ENCODE measurements at regions not wholly inside any gene's neighbourhood (a gene's known extent, or its start where the extent isn't known, plus 50 kb on each side); places are given as distances from the start of the nearest gene placed in this dataset.

- Histone ChIP-seq H3K27me3 (no peaks in the 10 kb centered on the region), H3K36me3 (peaks cover 82% of the 10 kb centered on the region), H3K4me3 (ENCODE audit: low read depth, low read length) (no peak overlapping the region), H3K4me1 (peaks cover 7% of the 10 kb centered on the region), H3K9me3 (no peaks in the 10 kb centered on the region)
- no peak for TF ChIP-seq CTCF (IDR thresholded peaks at IDR 0.05; ENCODE audit: low read depth, low read length)
- DNase-seq, result no peak
Observed at GRCh38 chr14:101066826-101067510, 163.4 kb upstream of the RTL1 start.

DNA sequence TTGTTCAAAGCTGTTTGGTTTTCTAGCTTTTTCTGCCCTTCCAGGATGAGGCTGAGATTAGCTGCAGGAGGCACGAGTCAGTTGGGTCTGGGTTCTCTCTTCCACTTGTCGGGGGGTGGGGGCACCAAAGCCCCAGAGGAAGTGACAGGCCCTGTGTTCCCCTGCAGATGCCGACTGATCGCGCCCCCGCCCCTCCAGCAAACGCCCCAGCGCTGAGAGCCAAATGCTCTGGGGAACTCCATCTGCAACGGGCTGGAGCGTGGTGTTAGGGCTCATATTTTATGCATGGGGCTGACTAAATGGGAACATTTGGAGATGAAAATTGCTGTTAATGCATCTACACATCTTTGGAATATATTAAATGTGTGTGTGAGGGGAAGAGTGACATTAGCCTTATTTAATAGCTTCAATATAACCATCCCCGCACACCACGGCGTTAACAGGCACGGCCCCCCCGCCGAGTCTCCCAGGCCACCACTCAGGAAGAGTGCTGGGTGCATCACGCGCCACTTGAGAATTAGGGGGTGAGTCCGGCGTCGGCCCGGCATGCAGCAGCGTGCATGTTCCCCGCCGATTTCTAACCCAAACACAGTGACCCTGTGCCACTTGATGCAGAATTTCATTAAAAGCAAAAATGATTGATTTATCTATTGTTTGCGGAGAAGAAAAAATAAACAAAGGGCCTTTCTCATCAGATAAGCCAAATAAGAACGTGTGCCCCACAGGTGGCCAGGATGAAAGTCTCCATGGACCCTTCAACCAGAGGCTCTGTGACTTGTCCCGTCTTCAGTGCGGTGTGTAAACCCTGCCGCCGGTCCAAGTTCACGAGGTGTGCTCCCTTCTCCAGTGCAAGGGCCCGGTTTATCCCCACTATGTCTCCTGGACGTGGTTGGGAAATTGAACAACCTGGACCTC, 165.0 kb upstream of the RTL1 start:
- H3K4me3 ChIP-seq (ENCODE audit: low read depth, low read length), result no peak overlapping the region
- TF ChIP-seq CTCF (IDR thresholded peaks at IDR 0.05; ENCODE audit: low read depth, low read length), result no peak
- no peak for DNase-seq
- no peaks in the 10 kb centered on the region for H3K27me3 ChIP-seq
- H3K36me3 ChIP-seq, result peaks cover 76% of the 10 kb centered on the region
- H3K4me1 ChIP-seq, result peaks cover 19% of the 10 kb centered on the region
- H3K9me3 ChIP-seq, result no peaks in the 10 kb centered on the region

- Histone ChIP-seq H3K27me3 (no peaks in the 10 kb centered on the region), H3K4me1 (peaks cover 25% of the 10 kb centered on the region), H3K4me3 (ENCODE audit: low read depth, low read length) (no peak overlapping the region), H3K9me3 (no peaks in the 10 kb centered on the region), H3K36me3 (peaks cover 70% of the 10 kb centered on the region)
- TF ChIP-seq CTCF (IDR thresholded peaks at IDR 0.05; ENCODE audit: low read depth, low read length), result no peak
- DNase-seq, result no peak
Observed at GRCh38 chr14:101069228-101069549, 165.7 kb upstream of the RTL1 start.

DNA sequence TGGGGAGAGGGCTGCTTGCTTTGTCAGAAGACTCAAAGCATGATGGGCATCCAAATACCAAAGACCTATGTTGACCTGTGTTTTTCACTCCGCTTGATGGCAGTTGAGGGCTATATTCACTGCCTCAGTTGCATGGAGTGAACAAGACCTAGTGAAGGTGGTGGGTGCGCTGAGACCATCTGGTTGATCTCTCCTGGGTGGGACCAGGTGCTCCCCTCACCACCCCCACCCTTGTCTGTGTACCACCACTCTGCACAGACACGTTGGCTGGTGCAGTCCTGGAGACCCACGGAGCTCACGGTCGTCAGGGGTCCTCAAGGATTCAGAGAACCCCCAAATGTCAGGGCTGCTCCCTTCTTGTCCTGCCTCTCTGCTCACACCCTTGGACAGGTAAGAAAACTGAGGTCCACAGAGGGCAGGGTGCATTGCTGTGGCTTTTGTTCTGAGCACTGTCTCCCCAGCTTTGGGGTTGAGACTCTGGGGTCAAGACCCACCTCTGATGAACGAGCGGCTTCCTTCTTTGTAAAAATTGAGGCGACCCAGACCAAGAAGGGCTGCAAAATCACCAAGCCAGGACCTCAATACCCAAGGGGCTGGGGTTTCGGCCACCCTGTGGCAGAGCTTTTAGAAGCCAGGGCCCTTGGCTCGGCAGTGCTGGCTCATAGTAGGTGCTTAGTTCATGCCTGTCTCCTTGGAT, 166.3 kb upstream of the RTL1 start:
- Histone ChIP-seq H3K36me3 (peaks cover 64% of the 10 kb centered on the region), H3K4me3 (ENCODE audit: low read depth, low read length) (no peak overlapping the region), H3K27me3 (no peaks in the 10 kb centered on the region), H3K9me3 (no peaks in the 10 kb centered on the region), H3K4me1 (peaks cover 28% of the 10 kb centered on the region)
- TF ChIP-seq CTCF (IDR thresholded peaks at IDR 0.05; ENCODE audit: low read depth, low read length), result no peak
- DNase-seq, result no peak

- Histone ChIP-seq H3K9me3 (no peaks in the 10 kb centered on the region), H3K4me1 (peaks cover 28% of the 10 kb centered on the region), H3K4me3 (ENCODE audit: low read depth, low read length) (no peak overlapping the region), H3K36me3 (peaks cover 55% of the 10 kb centered on the region), H3K27me3 (no peaks in the 10 kb centered on the region)
- no peak for DNase-seq
- TF ChIP-seq CTCF (IDR thresholded peaks at IDR 0.05; ENCODE audit: low read depth, low read length), result no peak
Observed at GRCh38 chr14:101070540-101071492, 167.3 kb upstream of the RTL1 start.

All from BE2C (cell line).